ENCODE measurements at regions not wholly inside any gene's neighbourhood (a gene's known extent, or its start where the extent isn't known, plus 50 kb on each side); places are given as distances from the start of the nearest gene placed in this dataset.

GRCh38 chr10:6958254-6958653, 378.2 kb upstream of the PRKCQ start:
- peak overlapping the region; percentile 55 for H3K9ac ChIP-seq (ENCODE audit: low read depth, low read length, poor library complexity, severe bottlenecking)
- H3K4me3 ChIP-seq (ENCODE audit: low read length, poor library complexity, severe bottlenecking), result peak overlapping the region; percentile 57
- TF ChIP-seq EZH2phosphoT487 (IDR thresholded peaks at IDR 0.05; ENCODE audit: borderline replicate concordance) (no peak), CTCF (conservative IDR thresholded peaks at IDR 0.05; ENCODE audit: low read length) (peak; percentile 47)
- H2AFZ ChIP-seq (ENCODE audit: low read length), result peak overlapping the region; percentile 32; the same call in 1 of the 2 replicates
- H3F3A ChIP-seq (ENCODE audit: low read depth), result peaks cover 14% of the 10 kb centered on the region
- no peaks in the 10 kb centered on the region for H3K27me3 ChIP-seq (ENCODE audit: insufficient read depth, low read length, poor library complexity, severe bottlenecking)
- no peaks in the 10 kb centered on the region for H3K9me2 ChIP-seq (replicated peaks; ENCODE audit: low read depth, low read length)
- H3K36me3 ChIP-seq (ENCODE audit: insufficient read depth, low read length), result no peaks in the 10 kb centered on the region
- H4K20me1 ChIP-seq (ENCODE audit: insufficient read depth, low read length, poor library complexity, severe bottlenecking), result no peaks in the 10 kb centered on the region
- peaks cover 69% of the 10 kb centered on the region for H3K4me1 ChIP-seq (ENCODE audit: insufficient read depth, low read length, poor library complexity, severe bottlenecking)
- H3K9me3 ChIP-seq (ENCODE audit: insufficient read depth, low read depth, low read length), result no peaks in the 10 kb centered on the region
- no peaks in the 10 kb centered on the region for H3K79me2 ChIP-seq (ENCODE audit: insufficient read depth, low read length)
- H3K4me2 ChIP-seq (ENCODE audit: low read depth, low read length, poor library complexity, severe bottlenecking), result peak overlapping the region; percentile 74

GRCh38 chr10:6957851-6958250, 377.8 kb upstream of the PRKCQ start:
- H3K9me3 ChIP-seq (ENCODE audit: insufficient read depth, low read depth, low read length), result no peaks in the 10 kb centered on the region
- no peak for TF ChIP-seq EZH2phosphoT487 (IDR thresholded peaks at IDR 0.05; ENCODE audit: borderline replicate concordance)
- TF ChIP-seq CTCF (conservative IDR thresholded peaks at IDR 0.05; ENCODE audit: low read length), result no peak
- peaks cover 14% of the 10 kb centered on the region for H3F3A ChIP-seq (ENCODE audit: low read depth)
- no peaks in the 10 kb centered on the region for H3K9me2 ChIP-seq (replicated peaks; ENCODE audit: low read depth, low read length)
- peaks cover 69% of the 10 kb centered on the region for H3K4me1 ChIP-seq (ENCODE audit: insufficient read depth, low read length, poor library complexity, severe bottlenecking)
- H3K27me3 ChIP-seq (ENCODE audit: insufficient read depth, low read length, poor library complexity, severe bottlenecking), result no peaks in the 10 kb centered on the region
- H2AFZ ChIP-seq (ENCODE audit: low read length), result peak overlapping the region; percentile 32; the same call in 1 of the 2 replicates
- no peaks in the 10 kb centered on the region for H4K20me1 ChIP-seq (ENCODE audit: insufficient read depth, low read length, poor library complexity, severe bottlenecking)
- peak overlapping the region; percentile 55 for H3K9ac ChIP-seq (ENCODE audit: low read depth, low read length, poor library complexity, severe bottlenecking)
- H3K4me2 ChIP-seq (ENCODE audit: low read depth, low read length, poor library complexity, severe bottlenecking), result peak overlapping the region; percentile 74
- H3K4me3 ChIP-seq (ENCODE audit: low read length, poor library complexity, severe bottlenecking), result peak overlapping the region; percentile 57
- no peaks in the 10 kb centered on the region for H3K79me2 ChIP-seq (ENCODE audit: insufficient read depth, low read length)
- no peaks in the 10 kb centered on the region for H3K36me3 ChIP-seq (ENCODE audit: insufficient read depth, low read length)

DNA sequence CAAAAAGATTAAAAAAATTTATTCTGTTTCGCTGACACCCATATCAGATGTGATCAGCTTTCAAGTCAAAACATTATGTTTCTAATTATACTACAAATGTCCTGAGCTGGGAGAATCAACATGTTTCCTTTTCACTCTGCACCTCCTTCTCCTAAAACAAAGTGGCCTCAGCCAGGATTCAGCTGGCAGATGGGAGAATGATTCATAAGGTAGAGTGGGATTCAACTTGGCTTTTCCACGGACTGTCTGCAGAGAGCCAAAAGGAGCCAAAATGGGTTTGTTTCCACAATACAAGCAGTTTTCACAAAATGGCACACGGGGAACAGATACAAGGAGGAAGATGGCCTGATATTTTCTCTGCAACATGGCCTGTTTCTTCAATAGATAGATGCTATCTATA, 376.5 kb upstream of the PRKCQ start:
- no peaks in the 10 kb centered on the region for H3K9me2 ChIP-seq (replicated peaks; ENCODE audit: low read depth, low read length)
- H3K36me3 ChIP-seq (ENCODE audit: insufficient read depth, low read length), result no peaks in the 10 kb centered on the region
- H3K4me1 ChIP-seq (ENCODE audit: insufficient read depth, low read length, poor library complexity, severe bottlenecking), result peaks cover 57% of the 10 kb centered on the region
- peaks cover 14% of the 10 kb centered on the region for H3F3A ChIP-seq (ENCODE audit: low read depth)
- peak overlapping the region; percentile 57 for H2AFZ ChIP-seq (ENCODE audit: low read length)
- no peaks in the 10 kb centered on the region for H3K27me3 ChIP-seq (ENCODE audit: insufficient read depth, low read length, poor library complexity, severe bottlenecking)
- no peaks in the 10 kb centered on the region for H3K9me3 ChIP-seq (ENCODE audit: insufficient read depth, low read depth, low read length)
- no peaks in the 10 kb centered on the region for H3K79me2 ChIP-seq (ENCODE audit: insufficient read depth, low read length)
- no peak for TF ChIP-seq EZH2phosphoT487 (IDR thresholded peaks at IDR 0.05; ENCODE audit: borderline replicate concordance)
- TF ChIP-seq CTCF (conservative IDR thresholded peaks at IDR 0.05; ENCODE audit: low read length), result no peak
- H3K4me2 ChIP-seq (ENCODE audit: low read depth, low read length, poor library complexity, severe bottlenecking), result no peak overlapping the region
- no peaks in the 10 kb centered on the region for H4K20me1 ChIP-seq (ENCODE audit: insufficient read depth, low read length, poor library complexity, severe bottlenecking)
- no peak overlapping the region for H3K4me3 ChIP-seq (ENCODE audit: low read length, poor library complexity, severe bottlenecking)
- H3K9ac ChIP-seq (ENCODE audit: low read depth, low read length, poor library complexity, severe bottlenecking), result peak overlapping the region; percentile 55

Data from Loucy (cell line).